ENCODE measurements at regions not wholly inside any gene's neighbourhood (a gene's known extent, or its start where the extent isn't known, plus 50 kb on each side); places are given as distances from the start of the nearest gene placed in this dataset.

DNA sequence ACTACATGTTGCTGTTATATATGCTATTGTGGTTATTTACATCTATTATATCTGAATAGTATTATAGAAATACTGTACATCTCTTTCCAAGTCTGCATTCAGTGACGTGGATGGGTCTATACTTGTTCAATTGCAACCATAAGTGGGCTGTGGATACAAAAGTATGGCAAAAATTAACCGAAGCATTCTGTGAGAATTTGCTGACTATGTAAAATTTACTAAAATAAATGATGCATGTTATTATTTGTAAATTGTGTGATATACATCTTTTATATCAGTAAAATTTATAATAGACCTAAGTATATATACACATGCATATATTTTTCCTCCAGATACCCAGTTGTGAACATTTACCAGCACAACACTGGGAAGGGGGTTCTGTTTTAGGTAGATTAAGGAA lies 215.1 kb downstream of the NECTIN3 start:
- H3K36me3 ChIP-seq (ENCODE audit: control insufficient read depth in 4 of 4, insufficient read depth in 3 of 4, low read depth in 1 of 4, low read length in 3 of 4): no peaks in the 10 kb centered on the region
- H3K9ac ChIP-seq (ENCODE audit: low read depth in 1 of 2, low read length in 2 of 2): no peak overlapping the region
- H3K4me3 ChIP-seq (ENCODE audit: low read depth in 1 of 3, low read length in 3 of 3): no peak overlapping the region
- DNase-seq (ENCODE audit: low spot score): no peak
- no peaks in the 10 kb centered on the region for H3K4me1 ChIP-seq (ENCODE audit: control insufficient read depth in 4 of 4, insufficient read depth in 4 of 4, low read length in 3 of 4)
- WGBS: 91% methylated on average over 2 of the region's 2 CpGs
- no peaks in the 10 kb centered on the region for H3K9me3 ChIP-seq (ENCODE audit: control insufficient read depth in 4 of 4, low read length in 3 of 4)
- H3K27me3 ChIP-seq (ENCODE audit: control insufficient read depth in 4 of 4, insufficient read depth in 4 of 4, low read length in 3 of 4): no peaks in the 10 kb centered on the region
- TF ChIP-seq, protein P1, sequence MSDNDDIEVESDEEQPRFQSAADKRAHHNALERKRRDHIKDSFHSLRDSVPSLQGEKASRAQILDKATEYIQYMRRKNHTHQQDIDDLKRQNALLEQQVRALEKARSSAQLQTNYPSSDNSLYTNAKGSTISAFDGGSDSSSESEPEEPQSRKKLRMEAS (IDR thresholded peaks at IDR 0.05): no peak
- TF ChIP-seq EGR1 (IDR thresholded peaks at IDR 0.05; ENCODE audit: low read depth in 2 of 2) (no peak), FOXA1 (IDR thresholded peaks at IDR 0.05) (no peak), NR2F2 (IDR thresholded peaks at IDR 0.05) (no peak)
- TF ChIP-seq, protein P2, sequence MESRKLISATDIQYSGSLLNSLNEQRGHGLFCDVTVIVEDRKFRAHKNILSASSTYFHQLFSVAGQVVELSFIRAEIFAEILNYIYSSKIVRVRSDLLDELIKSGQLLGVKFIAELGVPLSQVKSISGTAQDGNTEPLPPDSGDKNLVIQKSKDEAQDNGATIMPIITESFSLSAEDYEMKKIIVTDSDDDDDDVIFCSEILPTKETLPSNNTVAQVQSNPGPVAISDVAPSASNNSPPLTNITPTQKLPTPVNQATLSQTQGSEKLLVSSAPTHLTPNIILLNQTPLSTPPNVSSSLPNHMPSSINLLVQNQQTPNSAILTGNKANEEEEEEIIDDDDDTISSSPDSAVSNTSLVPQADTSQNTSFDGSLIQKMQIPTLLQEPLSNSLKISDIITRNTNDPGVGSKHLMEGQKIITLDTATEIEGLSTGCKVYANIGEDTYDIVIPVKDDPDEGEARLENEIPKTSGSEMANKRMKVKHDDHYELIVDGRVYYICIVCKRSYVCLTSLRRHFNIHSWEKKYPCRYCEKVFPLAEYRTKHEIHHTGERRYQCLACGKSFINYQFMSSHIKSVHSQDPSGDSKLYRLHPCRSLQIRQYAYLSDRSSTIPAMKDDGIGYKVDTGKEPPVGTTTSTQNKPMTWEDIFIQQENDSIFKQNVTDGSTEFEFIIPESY (IDR thresholded peaks at IDR 0.05): no peak
- no peak overlapping the region for H3K27ac ChIP-seq (ENCODE audit: low read depth in 1 of 2, low read length in 2 of 2)

- no peaks in the 10 kb centered on the region for H3K27me3 ChIP-seq (ENCODE audit: control insufficient read depth in 4 of 4, insufficient read depth in 4 of 4, low read length in 3 of 4)
- H3K27ac ChIP-seq (ENCODE audit: low read depth in 1 of 2, low read length in 2 of 2): no peak overlapping the region
- TF ChIP-seq RXRA (IDR thresholded peaks at IDR 0.05) (no peak), JUND (IDR thresholded peaks at IDR 0.05) (no peak), CTCF (IDR thresholded peaks at IDR 0.05; ENCODE audit: low read depth, low read length, missing input control) (no peak), FOXA1 (IDR thresholded peaks at IDR 0.05) (no peak), FOXA2 (IDR thresholded peaks at IDR 0.05) (no peak), HNF4A (conservative IDR thresholded peaks at IDR 0.05) (no peak), TAF1 (conservative IDR thresholded peaks at IDR 0.05) (no peak), SP1 (IDR thresholded peaks at IDR 0.05) (no peak), REST (IDR thresholded peaks at IDR 0.05) (no peak), NR2F2 (IDR thresholded peaks at IDR 0.05) (no peak), HNF4G (IDR thresholded peaks at IDR 0.05) (no peak), RAD21 (IDR thresholded peaks at IDR 0.05) (no peak)
- TF ChIP-seq, protein P1 (IDR thresholded peaks at IDR 0.05): no peak
- TF ChIP-seq, protein P3, sequence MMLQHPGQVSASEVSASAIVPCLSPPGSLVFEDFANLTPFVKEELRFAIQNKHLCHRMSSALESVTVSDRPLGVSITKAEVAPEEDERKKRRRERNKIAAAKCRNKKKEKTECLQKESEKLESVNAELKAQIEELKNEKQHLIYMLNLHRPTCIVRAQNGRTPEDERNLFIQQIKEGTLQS (IDR thresholded peaks at IDR 0.05): no peak
- TF ChIP-seq, protein P2 (IDR thresholded peaks at IDR 0.05): no peak
- H3K9ac ChIP-seq (ENCODE audit: low read depth in 1 of 2, low read length in 2 of 2): no peak overlapping the region
- no peaks in the 10 kb centered on the region for H3K9me3 ChIP-seq (ENCODE audit: control insufficient read depth in 4 of 4, low read length in 3 of 4)
- H3K4me1 ChIP-seq (ENCODE audit: control insufficient read depth in 4 of 4, insufficient read depth in 4 of 4, low read length in 3 of 4): no peaks in the 10 kb centered on the region
- 87% methylated on average over 2 of the region's 2 CpGs for WGBS
- no peak overlapping the region for H3K4me3 ChIP-seq (ENCODE audit: low read depth in 1 of 3, low read length in 3 of 3)
- no peak for DNase-seq (ENCODE audit: low spot score)
- no peaks in the 10 kb centered on the region for H3K36me3 ChIP-seq (ENCODE audit: control insufficient read depth in 4 of 4, insufficient read depth in 3 of 4, low read depth in 1 of 4, low read length in 3 of 4)
Measured at GRCh38 chr3:111292117-111292516, 220.5 kb downstream of the NECTIN3 start.
